BLaER1 treated with 17β-estradiol and CSF1 and Interleukin-3, amounts not matched to agents 10 nM and 100 nM (cell line): ENCODE measurements at regions not wholly inside any gene's neighbourhood (a gene's known extent, or its start where the extent isn't known, plus 50 kb on each side); places are given as distances from the start of the nearest gene placed in this dataset.

ENCODE experiments used
- H3K27ac ChIP-seq, 11 experiments: shearing (Covaris generic); formaldehyde crosslinking; 2 replicates each; pipeline ENCODE4 v1.8.1; 2022
- H3K27me3 ChIP-seq, 11 experiments: shearing (Covaris generic); formaldehyde crosslinking; 2 replicates each; pipeline ENCODE4 v1.8.1; 2022
- H3K36me3 ChIP-seq, 11 experiments: shearing (Covaris generic); formaldehyde crosslinking; 2 replicates each; pipeline ENCODE4 v1.8.1; 2022
- H3K4me1 ChIP-seq, 10 experiments: shearing (Covaris generic); formaldehyde crosslinking; 2 replicates each; pipeline ENCODE4 v1.8.1; 2022
- H3K4me2 ChIP-seq, 11 experiments: shearing (Covaris generic); formaldehyde crosslinking; 2 replicates each; pipeline ENCODE4 v1.8.1; 2022
- H3K4me3 ChIP-seq, 10 experiments: shearing (Covaris generic); formaldehyde crosslinking; 2 replicates each; pipeline ENCODE4 v1.8.1; 2022
- H3K9ac ChIP-seq, 11 experiments: shearing (Covaris generic); formaldehyde crosslinking; 2 replicates each; pipeline ENCODE4 v1.8.1; 2022
- H3K9me3 ChIP-seq, 11 experiments: shearing (Covaris generic); formaldehyde crosslinking; replicated peaks in 1 of 11; 2 replicates each; pipeline ENCODE4 v1.8.1; 2022
- H4K20me1 ChIP-seq, 11 experiments: shearing (Covaris generic); formaldehyde crosslinking; 2 replicates each; pipeline ENCODE4 v1.8.1; 2022
- Cebpa-rat ChIP-seq, 11 experiments: shearing (Covaris generic); IDR thresholded peaks; 2 replicates each; pipeline ENCODE4 v1.8.1; 2022

DNA sequence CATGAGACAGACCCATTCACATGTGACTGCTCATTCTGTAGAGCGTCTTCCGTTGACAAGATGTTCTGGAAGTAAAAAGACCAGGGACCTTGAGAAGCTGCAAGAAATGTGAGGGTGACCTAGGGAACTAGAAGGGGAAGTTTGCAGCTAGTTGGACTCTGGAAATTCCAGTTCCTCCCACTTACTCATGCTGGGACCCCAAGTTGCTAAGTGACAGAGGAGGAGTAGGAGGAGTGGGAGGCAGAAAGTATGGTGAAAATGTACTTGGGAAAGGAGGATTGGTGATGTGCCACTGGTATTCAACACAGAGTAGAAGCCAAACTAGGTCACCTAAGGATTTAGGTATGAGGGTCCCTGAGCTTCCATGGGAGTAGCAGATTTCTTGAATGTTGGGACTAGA lies 132.4 kb downstream of the KCNA5 start:
- Histone ChIP-seq H3K27ac (no peak overlapping the region), H3K4me1 (peaks cover 0 to 6% (median 0%) of the 10 kb centered on the region in 10 experiments; a peak in 3 of 20 replicates), H3K4me3 (no peak overlapping the region), H3K4me2 (peak overlapping the region in 2 of 11 experiments; percentile 28 to 48; a peak in 3 of 22 replicates), H3K9ac (no peak overlapping the region), H3K27me3 (no peaks in the 10 kb centered on the region), H3K9me3 (no peaks in the 10 kb centered on the region; a peak in 1 of 22 replicates), H3K36me3 (no peaks in the 10 kb centered on the region), H4K20me1 (no peaks in the 10 kb centered on the region; a peak in 1 of 22 replicates)
- TF ChIP-seq Cebpa-rat (IDR thresholded peaks at IDR 0.05) = no peak

DNA sequence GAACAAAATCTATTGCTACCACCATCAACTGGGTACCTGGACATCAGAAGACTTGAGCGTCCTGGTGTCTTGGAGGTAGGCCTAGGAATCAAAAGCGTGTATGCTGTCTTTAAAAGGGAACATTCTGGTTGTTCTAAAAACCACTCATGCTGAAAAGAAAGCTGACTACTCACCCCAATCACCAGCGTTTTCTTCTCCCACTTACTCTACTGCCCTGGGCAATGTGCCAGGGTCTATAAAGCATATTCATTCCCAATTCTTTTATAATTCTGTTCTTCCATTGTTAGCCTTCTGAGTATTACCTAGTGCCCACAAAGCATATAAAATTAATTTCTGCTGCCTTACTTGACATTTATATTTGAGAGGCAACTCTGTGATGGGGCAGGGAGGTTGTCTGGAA lies 133.4 kb downstream of the KCNA5 start:
- Histone ChIP-seq H3K4me1 (peaks cover 0 to 6% (median 0%) of the 10 kb centered on the region in 10 experiments; a peak in 2 of 20 replicates), H3K9ac (no peak overlapping the region), H3K27me3 (no peaks in the 10 kb centered on the region), H3K27ac (no peak overlapping the region), H3K4me2 (no peak overlapping the region), H3K9me3 (no peaks in the 10 kb centered on the region; a peak in 1 of 22 replicates), H4K20me1 (no peaks in the 10 kb centered on the region), H3K4me3 (no peak overlapping the region), H3K36me3 (no peaks in the 10 kb centered on the region)
- no peak for TF ChIP-seq Cebpa-rat (IDR thresholded peaks at IDR 0.05)

DNA sequence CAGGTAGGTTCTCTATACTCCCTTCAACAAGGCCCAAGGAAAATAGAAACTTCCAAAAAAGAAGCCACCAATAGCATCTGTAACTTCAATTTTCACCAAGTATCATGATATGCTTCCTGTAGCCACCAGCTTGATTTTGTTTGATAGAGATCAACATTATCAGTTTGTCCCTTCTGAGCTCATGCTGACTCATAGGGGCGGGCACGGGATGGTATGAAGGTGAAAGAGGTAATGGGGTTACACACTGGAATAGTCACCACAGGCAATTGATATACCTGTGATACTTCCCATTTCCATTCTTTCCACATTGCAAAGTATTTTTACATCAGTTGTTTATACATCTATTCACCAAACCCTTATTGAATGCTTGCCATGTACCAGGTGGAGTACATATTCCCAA lies 134.1 kb downstream of the KCNA5 start:
- Histone ChIP-seq H3K4me1 (peaks cover 0 to 6% (median 0%) of the 10 kb centered on the region in 10 experiments; a peak in 2 of 20 replicates), H3K4me2 (no peak overlapping the region), H3K9ac (no peak overlapping the region), H3K27me3 (no peaks in the 10 kb centered on the region), H3K36me3 (no peaks in the 10 kb centered on the region), H3K27ac (no peak overlapping the region), H4K20me1 (no peaks in the 10 kb centered on the region), H3K4me3 (no peak overlapping the region), H3K9me3 (no peaks in the 10 kb centered on the region; a peak in 1 of 22 replicates)
- no peak for TF ChIP-seq Cebpa-rat (IDR thresholded peaks at IDR 0.05)

- Histone ChIP-seq H3K36me3 (no peaks in the 10 kb centered on the region), H3K27ac (no peak overlapping the region), H4K20me1 (no peaks in the 10 kb centered on the region), H3K4me3 (no peak overlapping the region), H3K27me3 (no peaks in the 10 kb centered on the region), H3K4me1 (peaks cover 0 to 6% (median 0%) of the 10 kb centered on the region in 10 experiments; a peak in 2 of 20 replicates), H3K4me2 (no peak overlapping the region), H3K9ac (no peak overlapping the region), H3K9me3 (no peaks in the 10 kb centered on the region; a peak in 1 of 22 replicates)
- TF ChIP-seq Cebpa-rat (IDR thresholded peaks at IDR 0.05) = no peak
These were observed 134.9 kb downstream of the KCNA5 start for GRCh38 chr12:5178571-5178970.

- Histone ChIP-seq H3K4me2 (no peak overlapping the region), H3K4me1 (peaks cover 0 to 6% (median 0%) of the 10 kb centered on the region in 10 experiments; a peak in 2 of 20 replicates), H3K27ac (no peak overlapping the region), H3K27me3 (no peaks in the 10 kb centered on the region), H3K36me3 (no peaks in the 10 kb centered on the region), H4K20me1 (no peaks in the 10 kb centered on the region), H3K9me3 (no peaks in the 10 kb centered on the region), H3K9ac (no peak overlapping the region), H3K4me3 (no peak overlapping the region)
- TF ChIP-seq Cebpa-rat (IDR thresholded peaks at IDR 0.05) = no peak
These were observed 136.8 kb downstream of the KCNA5 start for GRCh38 chr12:5180496-5180895.

- Histone ChIP-seq H3K27me3 (no peaks in the 10 kb centered on the region), H3K9ac (no peak overlapping the region), H3K4me2 (no peak overlapping the region), H3K4me3 (no peak overlapping the region), H3K36me3 (no peaks in the 10 kb centered on the region), H4K20me1 (no peaks in the 10 kb centered on the region), H3K9me3 (no peaks in the 10 kb centered on the region), H3K27ac (no peak overlapping the region), H3K4me1 (0 out of 20 replicates have a peak, but pooled peaks cover 0 to 6% (median 0%) of the 10 kb centered on the region in 10 experiments)
- TF ChIP-seq Cebpa-rat (IDR thresholded peaks at IDR 0.05) = no peak
These were observed 140.5 kb downstream of the KCNA5 start for GRCh38 chr12:5184186-5184585.

- TF ChIP-seq Cebpa-rat (IDR thresholded peaks at IDR 0.05) = no peak
- H3K4me2 ChIP-seq = no peak overlapping the region
These were observed 141.9 kb downstream of the KCNA5 start for GRCh38 chr12:5185435-5186069.

DNA sequence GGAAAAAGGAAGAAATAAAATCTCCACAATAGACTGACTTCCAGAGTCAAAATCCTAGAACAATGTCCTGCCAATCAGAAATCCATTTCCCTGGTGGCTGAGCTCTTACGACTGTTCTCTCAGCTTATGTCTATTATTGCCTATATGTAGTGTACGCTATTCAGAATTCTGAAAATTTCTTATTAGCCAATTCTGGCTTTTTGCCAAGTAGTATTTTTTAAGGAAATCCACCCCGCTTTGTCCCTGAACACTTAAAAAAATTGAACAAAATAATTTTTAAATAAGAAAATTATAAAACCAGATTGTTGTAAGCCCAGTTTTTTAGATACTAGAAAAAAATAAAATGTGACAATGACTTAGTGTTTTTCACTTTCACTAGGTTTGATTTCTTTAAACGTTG lies 143.0 kb downstream of the KCNA5 start:
- Histone ChIP-seq H3K36me3 (no peaks in the 10 kb centered on the region), H3K9ac (no peak overlapping the region), H3K4me1 (0 out of 20 replicates have a peak, but pooled peaks cover 0 to 6% (median 0%) of the 10 kb centered on the region in 10 experiments), H4K20me1 (no peaks in the 10 kb centered on the region), H3K27me3 (no peaks in the 10 kb centered on the region), H3K27ac (no peak overlapping the region), H3K9me3 (no peaks in the 10 kb centered on the region), H3K4me3 (no peak overlapping the region), H3K4me2 (no peak overlapping the region)
- TF ChIP-seq Cebpa-rat (IDR thresholded peaks at IDR 0.05) = no peak

More at GRCh38 chr12:5185435-5186069, 141.9 kb downstream of the KCNA5 start:
- Histone ChIP-seq H3K36me3 (no peaks in the 10 kb centered on the region), H3K27me3 (no peaks in the 10 kb centered on the region), H3K4me3 (no peak overlapping the region), H3K4me1 (0 out of 20 replicates have a peak, but pooled peaks cover 0 to 6% (median 0%) of the 10 kb centered on the region in 10 experiments), H3K9ac (no peak overlapping the region), H3K27ac (no peak overlapping the region), H3K9me3 (no peaks in the 10 kb centered on the region), H4K20me1 (no peaks in the 10 kb centered on the region)

DNA sequence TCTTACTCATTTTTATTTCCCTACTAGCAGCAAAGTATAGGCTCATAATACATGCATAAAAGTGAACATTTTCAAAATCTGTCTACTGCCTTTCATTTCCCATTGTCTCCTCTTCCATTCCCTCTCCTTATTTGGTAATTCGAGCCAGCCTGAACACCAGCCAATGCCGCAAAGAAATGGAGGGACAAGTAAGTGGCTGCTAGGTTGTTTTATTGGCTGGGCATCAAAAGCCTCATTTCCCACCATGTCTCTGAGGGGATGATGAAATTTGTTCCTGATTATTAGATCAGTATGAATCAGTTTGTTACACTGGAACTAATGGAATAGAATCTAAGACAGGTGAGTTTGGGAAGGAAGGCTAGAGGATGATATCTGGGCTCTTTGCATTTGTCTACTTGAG lies 143.5 kb downstream of the KCNA5 start:
- Histone ChIP-seq H4K20me1 (no peaks in the 10 kb centered on the region), H3K9me3 (no peaks in the 10 kb centered on the region), H3K27me3 (peaks cover 0 to 2% (median 0%) of the 10 kb centered on the region in 11 experiments; a peak in 1 of 22 replicates), H3K4me2 (no peak overlapping the region), H3K36me3 (no peaks in the 10 kb centered on the region), H3K4me3 (no peak overlapping the region), H3K9ac (no peak overlapping the region), H3K4me1 (0 out of 20 replicates have a peak, but pooled peaks cover 0 to 6% (median 0%) of the 10 kb centered on the region in 10 experiments), H3K27ac (no peak overlapping the region)
- no peak for TF ChIP-seq Cebpa-rat (IDR thresholded peaks at IDR 0.05)

DNA sequence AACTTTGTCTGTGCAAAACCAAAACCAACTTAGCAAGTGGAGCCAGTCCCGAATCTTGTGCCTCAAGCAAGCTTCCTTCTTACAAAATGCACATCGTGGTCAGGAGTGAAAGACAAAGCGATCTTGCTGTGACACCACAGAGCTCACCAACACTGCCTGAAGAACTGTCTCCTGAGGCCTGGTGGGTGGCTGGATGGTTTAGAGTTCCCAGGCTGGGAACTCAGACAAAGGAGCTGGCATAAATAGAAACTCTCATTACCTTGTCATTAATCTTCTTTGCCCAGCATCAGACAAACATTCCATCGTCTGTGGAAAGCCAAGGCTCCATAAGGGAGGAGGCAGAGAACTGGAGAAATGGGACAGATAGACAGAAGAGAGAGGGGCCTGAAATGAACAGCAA lies 144.8 kb downstream of the KCNA5 start:
- Histone ChIP-seq H3K9ac (no peak overlapping the region), H3K4me2 (0 out of 22 replicates have a peak overlapping the region, but pooled peaks of 1 of the 11 experiments have one; percentile 7), H3K27ac (no peak overlapping the region), H3K4me3 (no peak overlapping the region), H3K9me3 (no peaks in the 10 kb centered on the region), H4K20me1 (no peaks in the 10 kb centered on the region), H3K4me1 (0 out of 20 replicates have a peak, but pooled peaks cover 0 to 6% (median 0%) of the 10 kb centered on the region in 10 experiments), H3K27me3 (peaks cover 0 to 9% (median 0%) of the 10 kb centered on the region in 11 experiments; a peak in 2 of 22 replicates), H3K36me3 (no peaks in the 10 kb centered on the region)
- no peak for TF ChIP-seq Cebpa-rat (IDR thresholded peaks at IDR 0.05)
